PC-9 (cell line): ENCODE measurements at regions not wholly inside any gene's neighbourhood (a gene's known extent, or its start where the extent isn't known, plus 50 kb on each side); places are given as distances from the start of the nearest gene placed in this dataset.

Experiments used
- CTCF ChIP-seq: fragments of 200-600 bp; sonication (generic); conservative IDR thresholded peaks from 2 replicates; pipeline ENCODE4 v1.6.1; 2017; ENCODE audit warnings: mixed run types, antibody characterized with exemption, mild to moderate bottlenecking, moderate library complexity
- EZH2 ChIP-seq: fragments of 200-600 bp; sonication (generic); IDR thresholded peaks from 2 replicates; pipeline ENCODE4 v1.8.0; 2017; ENCODE audit warnings: antibody characterized with exemption, low read depth

GRCh38 chr16:6852643-6853225 lies 479.9 kb upstream of the RBFOX1 start:
- TF ChIP-seq CTCF (no peak), EZH2 (no peak)
